SK-N-MC (cell line): ENCODE measurements at regions not wholly inside any gene's neighbourhood (a gene's known extent, or its start where the extent isn't known, plus 50 kb on each side); places are given as distances from the start of the nearest gene placed in this dataset.

Source experiments
- DNase-seq: peaks from one replicate; pipeline ENCODE4 v3.0.0-alpha.2; 2011; ENCODE audit warnings: low read depth, low spot score
- H3K27ac ChIP-seq: fragments of 200-600 bp; sonication (generic); 2 replicates; pipeline ENCODE4 v1.5.1; 2016; ENCODE audit warnings: mixed run types
- H3K36me3 ChIP-seq: fragments of 200-600 bp; sonication (generic); 2 replicates; pipeline ENCODE4 v1.6.1; 2017; ENCODE audit warnings: antibody characterized with exemption, low read length, mixed read lengths; ENCODE audit not compliant: insufficient read depth
- H3K4me3 ChIP-seq: fragments of 200-600 bp; sonication (generic); 2 replicates; pipeline ENCODE4 v1.5.1; 2016
- H3K9ac ChIP-seq: fragments of 200-600 bp; sonication (generic); 2 replicates; pipeline ENCODE4 v1.8.0; 2017; ENCODE audit warnings: mixed run types, mixed read lengths; ENCODE audit not compliant: insufficient read length
- H3K9me3 ChIP-seq: fragments of 200-600 bp; sonication (generic); 2 replicates; pipeline ENCODE4 v1.6.1; 2017; ENCODE audit warnings: low read depth, mild to moderate bottlenecking, antibody characterized with exemption, low read length, moderate library complexity, mixed read lengths
- EZH2 ChIP-seq: fragments of 200-600 bp; sonication (generic); IDR thresholded peaks from one replicate; pipeline ENCODE4 v1.6.1; 2017; ENCODE audit warnings: antibody characterized with exemption
- FOXP2 ChIP-seq: optimal IDR thresholded peaks from 2 replicates; pipeline ENCODE3; 2011; ENCODE audit warnings: mild to moderate bottlenecking, moderate library complexity; ENCODE audit not compliant: insufficient read depth; ENCODE audit errors: extremely low read length, control extremely low read depth
- POLR2AphosphoS5 ChIP-seq: IDR thresholded peaks from 2 replicates; pipeline ENCODE4 v1.6.1; 2012; ENCODE audit warnings: mild to moderate bottlenecking, low read depth, low read length, borderline replicate concordance

DNA sequence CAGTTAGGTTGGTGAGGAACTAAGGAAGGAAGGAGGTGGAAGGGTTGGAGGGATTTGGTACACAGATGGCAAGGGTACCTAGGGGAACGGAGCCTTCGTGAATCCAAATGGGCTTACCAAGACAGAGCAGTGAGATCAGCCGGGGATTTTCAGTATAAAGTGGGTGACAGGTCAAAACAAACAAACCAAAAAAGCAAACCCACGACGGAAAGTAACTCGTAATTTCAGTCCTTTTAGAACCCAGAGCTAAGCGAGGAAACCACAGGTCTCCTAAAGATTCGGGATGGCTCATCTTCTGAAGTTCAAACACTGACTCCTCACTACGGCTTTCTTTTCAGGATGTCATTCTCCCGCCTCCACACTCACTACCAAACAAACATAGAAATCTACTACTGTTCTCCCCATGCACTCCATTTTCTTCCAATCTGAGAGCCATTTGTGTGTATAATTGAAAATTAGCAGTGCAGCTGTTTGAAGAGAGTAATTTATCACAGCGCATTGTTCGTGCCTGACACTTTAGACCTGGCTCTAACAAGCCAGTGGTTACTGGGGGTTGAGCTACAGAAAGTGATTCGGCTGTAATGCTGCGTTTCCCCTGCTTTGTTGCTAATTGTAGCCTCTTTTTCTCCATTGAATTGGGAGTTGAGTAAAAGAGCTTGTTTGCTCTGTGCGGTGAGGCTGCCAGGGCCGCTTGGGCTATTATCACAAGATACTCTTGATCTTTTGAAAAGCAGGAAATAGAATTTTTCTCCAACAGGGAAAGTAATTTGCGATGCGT, 64.7 kb upstream of the CCDC39 start:
- H3K9ac ChIP-seq: no peak overlapping the region
- H3K36me3 ChIP-seq: no peaks in the 10 kb centered on the region
- no peaks in the 10 kb centered on the region for H3K9me3 ChIP-seq
- no peak overlapping the region for H3K27ac ChIP-seq
- DNase-seq: no peak
- H3K4me3 ChIP-seq: no peak overlapping the region
- TF ChIP-seq FOXP2 (no peak), EZH2 (no peak), POLR2AphosphoS5 (no peak)

DNA sequence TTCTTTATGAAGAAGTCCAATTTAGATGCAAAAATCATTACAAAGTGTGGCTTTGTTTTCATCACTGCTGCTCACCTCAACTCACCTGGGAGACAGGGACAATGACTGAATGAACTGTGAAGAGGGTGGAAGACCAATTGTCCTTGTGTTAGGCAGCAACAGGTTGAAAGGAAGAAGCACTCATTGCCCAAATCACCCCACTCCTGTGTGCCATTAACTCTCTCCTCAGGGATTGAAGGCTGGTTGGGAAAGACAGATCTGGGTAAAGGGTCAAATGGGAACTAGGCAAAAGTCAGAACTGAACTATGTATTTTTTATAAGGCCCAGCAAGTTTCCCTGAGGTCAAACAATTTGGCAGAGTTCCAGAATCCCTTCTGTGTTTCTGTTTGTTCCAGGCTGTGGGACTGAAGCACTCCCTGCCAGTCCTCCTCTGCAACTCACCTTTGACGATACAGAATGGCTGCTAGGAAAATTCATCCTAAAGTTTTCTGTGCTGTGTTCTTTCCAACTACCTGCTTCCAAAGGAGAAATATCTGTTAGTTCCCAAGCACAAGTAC, 68.6 kb upstream of the CCDC39 start:
- DNase-seq: no peak
- Histone ChIP-seq H3K27ac (no peak overlapping the region), H3K4me3 (no peak overlapping the region), H3K9ac (no peak overlapping the region), H3K9me3 (no peaks in the 10 kb centered on the region), H3K36me3 (no peaks in the 10 kb centered on the region)
- TF ChIP-seq EZH2: no peak
- no peak for TF ChIP-seq FOXP2
- TF ChIP-seq POLR2AphosphoS5: no peak

DNA sequence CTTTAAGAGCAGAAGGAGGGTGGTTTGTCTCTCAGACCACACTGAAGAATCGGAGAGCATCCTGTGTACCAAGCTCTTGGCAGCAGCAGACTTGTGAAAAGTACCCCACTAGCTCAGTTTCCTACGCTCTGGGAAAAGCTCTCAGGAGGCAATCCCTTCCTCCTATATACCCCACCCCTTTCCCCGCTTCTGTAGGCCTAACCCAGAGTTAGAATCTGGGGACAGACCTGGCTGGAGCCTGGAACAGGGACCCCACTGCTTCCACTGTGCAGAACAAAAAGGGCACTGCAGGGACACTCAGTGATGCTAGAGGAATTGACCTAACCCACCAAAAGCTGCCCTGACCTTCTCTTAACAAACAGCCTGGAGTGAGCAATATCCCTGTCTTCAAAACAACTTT, 70.0 kb upstream of the CCDC39 start:
- H3K9ac ChIP-seq: peak overlapping the region; percentile 64
- H3K36me3 ChIP-seq: no peaks in the 10 kb centered on the region
- peak overlapping the region; percentile 51; the same call in 1 of the 2 replicates for H3K4me3 ChIP-seq
- peak overlapping the region; percentile 69; the same call in 1 of the 2 replicates for H3K27ac ChIP-seq
- no peak for DNase-seq
- no peaks in the 10 kb centered on the region for H3K9me3 ChIP-seq
- no peak for TF ChIP-seq FOXP2
- no peak for TF ChIP-seq EZH2
- no peak for TF ChIP-seq POLR2AphosphoS5

DNA sequence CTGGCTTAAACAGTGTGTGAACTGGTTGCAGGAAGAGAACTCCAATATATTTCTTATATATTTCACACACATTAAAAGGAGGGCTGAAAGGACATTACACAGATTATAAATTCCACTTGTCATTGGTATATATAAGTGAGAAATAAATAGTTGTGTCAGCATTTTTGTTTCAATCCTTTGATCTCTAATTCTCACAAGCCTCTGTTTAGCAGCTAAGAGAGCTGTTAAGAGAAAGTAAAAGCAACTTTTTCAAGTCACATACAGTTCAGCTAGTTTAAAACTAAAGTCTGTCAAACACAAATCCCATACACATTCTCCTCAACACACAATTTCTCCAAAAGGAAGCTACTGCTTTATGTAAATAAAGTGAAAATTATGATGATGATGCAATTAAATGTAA, 70.5 kb upstream of the CCDC39 start:
- Histone ChIP-seq H3K9me3 (no peaks in the 10 kb centered on the region), H3K4me3 (peak overlapping the region; percentile 51), H3K9ac (peak overlapping the region; percentile 64), H3K36me3 (no peaks in the 10 kb centered on the region), H3K27ac (peak overlapping the region; percentile 69)
- TF ChIP-seq FOXP2 (no peak), POLR2AphosphoS5 (no peak), EZH2 (no peak)
- DNase-seq: no peak

DNA sequence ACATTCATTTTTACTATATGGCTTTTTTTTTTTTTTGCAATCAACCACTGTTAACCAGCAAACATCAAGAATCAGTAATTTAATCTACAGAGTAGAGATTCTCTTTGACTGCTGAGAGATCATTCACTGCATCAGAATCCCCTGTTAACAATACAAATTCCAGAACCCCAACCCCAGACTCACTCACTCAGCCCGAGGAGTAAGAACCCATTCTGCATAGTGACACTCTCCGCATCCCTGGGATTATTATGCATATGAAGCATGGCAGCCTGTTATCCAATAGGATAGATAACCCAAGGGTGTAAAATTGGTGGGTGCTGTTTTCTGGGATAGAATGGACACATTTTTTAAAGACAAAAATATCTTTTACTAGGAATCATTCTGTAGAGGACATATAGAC, 76.3 kb upstream of the CCDC39 start:
- H3K36me3 ChIP-seq: no peaks in the 10 kb centered on the region
- H3K9me3 ChIP-seq: no peaks in the 10 kb centered on the region
- H3K4me3 ChIP-seq: no peak overlapping the region
- TF ChIP-seq FOXP2 (no peak), EZH2 (no peak), POLR2AphosphoS5 (no peak)
- DNase-seq: no peak
- no peak overlapping the region for H3K27ac ChIP-seq
- no peak overlapping the region for H3K9ac ChIP-seq

DNA sequence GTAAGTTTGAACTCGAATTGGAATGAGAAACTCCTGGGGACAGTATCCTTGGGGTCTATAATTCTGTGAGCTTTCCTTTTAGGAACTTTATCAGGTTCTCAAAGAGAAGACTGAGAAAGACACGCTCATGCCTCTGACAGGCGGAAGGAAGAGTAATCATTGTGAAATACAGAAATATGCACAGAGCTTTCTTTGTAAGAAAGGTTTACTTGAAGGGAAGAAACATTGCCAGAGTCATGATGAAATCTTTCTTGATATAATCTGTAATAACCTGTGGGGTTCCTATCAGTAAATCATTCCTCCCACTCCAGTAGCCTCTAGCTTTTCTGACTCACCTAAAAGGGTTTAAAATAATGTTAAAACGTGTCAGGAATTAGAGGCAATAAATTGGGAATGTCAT, 83.6 kb upstream of the CCDC39 start:
- Histone ChIP-seq H3K9me3 (no peaks in the 10 kb centered on the region), H3K36me3 (no peaks in the 10 kb centered on the region), H3K27ac (no peak overlapping the region), H3K4me3 (no peak overlapping the region), H3K9ac (no peak overlapping the region)
- TF ChIP-seq POLR2AphosphoS5 (no peak), FOXP2 (no peak), EZH2 (no peak)
- no peak for DNase-seq

DNA sequence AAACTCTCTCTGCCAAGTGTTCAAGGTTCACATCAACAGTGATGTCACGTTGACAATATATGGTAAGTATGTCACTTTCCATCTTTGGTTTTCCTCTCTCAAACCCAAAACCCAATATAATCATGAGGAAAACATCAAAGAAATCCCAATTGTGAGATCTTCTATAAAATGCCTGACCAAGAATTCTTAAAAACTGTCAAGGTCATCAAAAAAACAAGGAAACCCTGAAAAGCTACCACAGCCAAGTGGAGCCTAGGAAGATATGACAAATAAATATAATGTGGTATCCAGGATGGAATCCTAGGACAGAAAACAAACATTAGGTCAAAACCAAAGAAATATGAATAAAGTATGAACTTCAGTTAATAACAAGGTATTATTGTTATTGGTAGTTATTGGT, 85.2 kb upstream of the CCDC39 start:
- TF ChIP-seq EZH2: no peak
- TF ChIP-seq FOXP2: no peak
- TF ChIP-seq POLR2AphosphoS5: no peak
- Histone ChIP-seq H3K36me3 (no peaks in the 10 kb centered on the region), H3K27ac (no peak overlapping the region), H3K4me3 (no peak overlapping the region), H3K9ac (no peak overlapping the region), H3K9me3 (no peaks in the 10 kb centered on the region)
- DNase-seq: no peak

DNA sequence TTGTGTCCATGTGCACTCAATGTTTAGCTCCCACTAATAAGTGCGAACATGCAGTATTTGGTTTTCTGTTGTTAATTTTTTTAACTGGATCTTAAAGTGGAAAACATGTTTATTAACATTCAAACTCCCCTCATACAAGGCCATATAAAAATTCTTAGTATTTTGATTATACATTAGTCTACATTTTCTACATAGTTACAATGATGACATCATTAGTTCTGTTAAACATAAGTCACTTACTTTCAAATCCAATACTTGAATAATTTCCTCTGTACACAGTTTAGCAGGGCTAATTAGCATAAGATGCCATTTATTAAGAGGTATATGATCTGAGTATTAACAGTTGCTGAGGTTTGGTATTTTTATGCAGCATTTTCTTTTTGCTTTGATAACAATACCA, 91.3 kb upstream of the CCDC39 start:
- TF ChIP-seq POLR2AphosphoS5 (no peak), EZH2 (no peak), FOXP2 (no peak)
- no peak for DNase-seq
- Histone ChIP-seq H3K36me3 (no peaks in the 10 kb centered on the region), H3K27ac (no peak overlapping the region), H3K9me3 (no peaks in the 10 kb centered on the region), H3K9ac (no peak overlapping the region), H3K4me3 (no peak overlapping the region)
